ENCODE measurements at regions not wholly inside any gene's neighbourhood (a gene's known extent, or its start where the extent isn't known, plus 50 kb on each side); places are given as distances from the start of the nearest gene placed in this dataset.
A peak's percentile ranks its signal among the peaks of the same experiment; 100 is the strongest.

DNA sequence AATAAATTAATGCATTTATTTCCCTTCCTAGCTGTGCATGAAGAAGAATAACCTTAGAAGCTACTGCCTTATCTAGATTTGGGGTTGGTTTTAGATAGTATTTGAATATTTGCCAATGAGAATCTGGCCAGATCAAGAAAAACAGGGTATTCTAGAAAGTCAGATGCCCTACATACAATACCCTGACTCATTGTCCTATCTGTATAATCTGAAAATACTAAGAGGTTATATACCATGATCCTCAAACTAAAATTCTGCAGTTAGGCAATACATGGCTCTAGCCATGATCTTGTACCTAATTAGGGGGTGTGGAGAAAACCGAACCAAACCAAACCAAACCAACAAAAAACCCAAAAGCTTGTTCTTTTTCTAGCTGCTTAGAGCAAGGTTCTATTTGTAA is 240.4 kb upstream of the LYZL1 start:
- no peak for FAIRE-seq

GRCh38 chr10:29050081-29050480 is 238.8 kb upstream of the LYZL1 start:
- FAIRE-seq (no peak), DNase-seq (ENCODE audit: insufficient read length, low spot score) (no peak)

More for the DNA sequence above, 240.4 kb upstream of the LYZL1 start:
- no peak for DNase-seq (ENCODE audit: insufficient read length, low spot score)

DNA sequence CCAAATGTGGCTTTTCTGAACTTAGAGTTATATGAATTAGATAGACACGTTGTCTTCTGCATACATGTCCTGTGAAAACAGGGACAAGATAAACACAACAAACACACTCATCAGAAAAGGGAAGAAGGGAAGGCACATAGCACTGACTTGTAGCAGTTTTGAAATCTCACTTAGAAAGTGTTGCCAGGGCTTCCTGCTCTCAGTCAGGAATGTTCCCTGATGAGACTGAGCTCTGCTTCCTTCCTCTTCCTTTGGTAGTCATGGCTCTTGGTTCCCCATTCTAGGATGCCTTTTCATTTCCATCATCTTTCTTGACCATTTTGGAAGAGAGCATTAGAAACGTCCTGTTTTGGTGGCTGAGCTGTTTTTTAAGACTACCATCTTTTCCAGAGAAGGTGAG is 233.8 kb upstream of the LYZL1 start:
- no peak for DNase-seq (ENCODE audit: insufficient read length, low spot score)
- no peak for FAIRE-seq

GRCh38 chr10:29056729-29057128 is 232.1 kb upstream of the LYZL1 start:
- no peak for DNase-seq (ENCODE audit: insufficient read length, low spot score)

GRCh38 chr10:29057822-29058331 is 231.0 kb upstream of the LYZL1 start:
- DNase-seq (ENCODE audit: insufficient read length, low spot score) (no peak), FAIRE-seq (no peak)

More at GRCh38 chr10:29056729-29057128, 232.1 kb upstream of the LYZL1 start:
- FAIRE-seq = no peak

DNA sequence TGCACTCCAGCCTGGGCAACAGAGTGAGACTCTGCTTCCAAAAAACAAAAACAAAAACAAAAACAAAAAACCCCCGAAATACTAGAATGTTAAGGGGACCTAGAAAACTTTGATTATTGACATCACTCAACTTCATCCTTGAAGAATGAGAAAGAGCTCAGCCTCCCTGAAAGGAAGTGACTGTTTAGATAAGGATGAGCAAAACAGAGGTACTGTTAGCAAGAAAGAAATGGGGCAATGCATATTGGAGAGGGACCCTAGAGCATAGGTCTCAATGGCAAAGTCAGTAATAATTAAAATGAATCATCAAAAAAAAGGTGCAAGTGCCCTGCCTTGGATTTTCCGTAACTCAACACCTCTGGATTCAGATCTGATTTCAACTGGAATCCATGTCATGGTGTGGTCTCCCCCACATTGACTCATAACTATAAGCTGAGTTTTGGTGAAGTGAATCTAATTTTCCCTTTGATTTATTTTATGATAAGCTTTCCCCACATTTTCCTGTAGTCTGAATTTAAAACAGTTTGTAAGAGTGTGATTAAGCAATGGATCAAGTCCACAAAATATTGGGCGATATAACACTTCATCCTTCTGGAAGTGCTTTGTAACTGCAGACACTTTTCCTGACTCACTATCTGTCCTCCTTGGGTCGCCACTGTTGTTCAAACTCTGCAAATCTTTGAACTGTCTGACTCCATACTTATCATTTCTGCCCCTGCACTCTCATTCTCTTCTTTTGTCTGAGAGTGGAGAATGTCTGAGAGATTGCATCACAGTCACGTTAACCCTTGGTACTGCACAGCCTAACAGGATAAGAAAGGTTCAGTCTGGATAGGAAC is 224.8 kb upstream of the LYZL1 start:
- no peak for DNase-seq (ENCODE audit: insufficient read length, low spot score)
- FAIRE-seq = no peak

DNA sequence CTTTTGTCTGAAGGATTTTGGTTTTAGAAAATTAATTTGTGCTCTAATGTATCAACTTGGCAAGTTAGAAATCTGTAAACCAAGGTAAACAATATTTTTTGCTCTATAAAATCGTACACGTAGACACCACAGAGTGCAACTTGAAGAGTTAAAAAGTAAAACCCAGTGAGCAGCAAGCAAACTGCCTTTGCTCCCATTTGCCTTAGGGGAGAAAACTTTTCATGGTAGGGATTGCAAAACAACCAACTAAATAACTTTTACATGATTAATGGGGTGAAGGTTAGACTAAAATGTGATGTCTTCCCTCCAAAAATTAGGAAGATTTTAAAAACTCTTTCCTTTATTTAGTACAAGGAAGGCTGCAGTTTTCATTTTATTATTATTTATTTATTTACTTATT is 224.2 kb upstream of the LYZL1 start:
- DNase-seq (ENCODE audit: insufficient read length, low spot score) (no peak), FAIRE-seq (no peak)

DNA sequence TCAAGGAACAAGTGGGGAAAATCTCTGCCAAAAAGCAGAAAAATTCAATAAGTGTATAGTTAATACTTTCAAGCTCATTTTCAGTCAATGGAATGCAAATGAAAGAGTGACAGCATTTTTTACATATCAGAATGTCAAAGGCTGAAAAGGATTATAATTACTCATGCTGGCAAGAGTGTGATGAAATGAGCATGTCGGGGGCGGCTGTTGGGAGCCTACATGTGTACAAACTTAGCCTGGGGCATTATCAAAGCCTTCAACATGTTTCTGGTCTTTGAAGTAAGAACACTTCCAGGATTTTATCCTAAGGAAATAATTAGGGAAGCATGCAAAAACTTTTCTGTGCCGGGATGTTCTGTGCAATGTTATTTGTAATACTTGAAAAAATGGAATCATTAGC is 221.7 kb upstream of the LYZL1 start:
- no peak for FAIRE-seq
- DNase-seq (ENCODE audit: insufficient read length, low spot score) = peak; percentile 13

DNA sequence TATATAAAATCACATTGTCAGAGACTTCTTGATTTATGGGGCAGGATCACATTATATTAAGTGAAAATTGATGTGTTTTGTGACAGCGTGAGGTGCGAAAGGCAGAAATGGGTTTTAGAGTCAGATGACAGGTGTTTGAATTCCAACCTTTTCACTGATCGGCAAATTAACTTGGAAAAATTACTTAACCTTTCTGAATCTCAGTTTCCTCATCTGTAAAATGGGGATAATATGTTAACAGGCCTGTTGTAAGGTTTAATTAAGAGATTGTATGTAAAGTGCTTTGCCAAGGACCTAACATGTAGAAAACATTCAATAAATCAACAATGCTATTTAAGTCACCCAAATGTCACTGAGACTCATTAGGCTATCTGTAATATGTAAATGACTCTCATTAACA is 221.2 kb upstream of the LYZL1 start:
- FAIRE-seq (no peak), DNase-seq (ENCODE audit: insufficient read length, low spot score) (no peak)

- DNase-seq (ENCODE audit: insufficient read length, low spot score) (no peak), FAIRE-seq (no peak)
Observed at GRCh38 chr10:29068302-29068701, 220.6 kb upstream of the LYZL1 start.

DNA sequence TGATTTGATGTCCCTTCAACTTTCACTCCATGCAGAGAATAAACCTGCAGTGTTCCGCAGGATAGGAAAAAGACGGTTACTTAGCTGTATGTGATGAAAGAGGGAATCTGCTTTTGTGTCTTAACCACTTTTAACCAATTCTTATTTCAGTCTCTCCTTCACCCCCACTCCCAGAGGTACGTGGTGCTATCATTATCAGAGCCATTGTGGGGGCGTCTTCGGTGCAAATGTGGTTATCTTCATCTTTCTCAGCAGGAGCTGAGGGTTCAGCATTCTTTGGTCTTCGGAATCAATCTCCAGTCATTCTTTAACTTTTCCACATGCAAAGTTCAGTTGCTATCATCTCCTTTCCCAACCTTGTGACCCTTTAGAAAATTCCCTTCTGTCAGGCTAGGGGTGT is 219.9 kb upstream of the LYZL1 start:
- no peak for DNase-seq (ENCODE audit: insufficient read length, low spot score)
- FAIRE-seq = no peak

DNA sequence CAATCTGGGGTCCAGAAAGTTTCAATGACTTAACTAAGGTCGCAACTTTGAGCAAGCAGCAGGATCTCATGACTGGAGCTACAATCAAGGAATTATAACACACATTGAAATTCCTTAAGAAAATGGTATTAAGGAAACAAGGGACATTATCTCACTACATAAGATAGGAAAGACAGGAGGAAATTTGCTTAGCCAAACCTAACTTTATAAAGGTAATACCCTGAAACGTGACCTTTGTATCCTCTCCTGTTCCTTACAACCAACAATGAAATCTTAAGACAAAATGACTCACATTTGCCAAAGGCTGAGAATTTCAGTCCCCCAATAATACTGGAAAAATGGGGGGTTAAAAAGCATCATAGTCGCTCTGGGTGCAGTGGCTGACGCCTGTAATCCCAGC is 218.9 kb upstream of the LYZL1 start:
- FAIRE-seq (no peak), DNase-seq (ENCODE audit: insufficient read length, low spot score) (no peak)

DNA sequence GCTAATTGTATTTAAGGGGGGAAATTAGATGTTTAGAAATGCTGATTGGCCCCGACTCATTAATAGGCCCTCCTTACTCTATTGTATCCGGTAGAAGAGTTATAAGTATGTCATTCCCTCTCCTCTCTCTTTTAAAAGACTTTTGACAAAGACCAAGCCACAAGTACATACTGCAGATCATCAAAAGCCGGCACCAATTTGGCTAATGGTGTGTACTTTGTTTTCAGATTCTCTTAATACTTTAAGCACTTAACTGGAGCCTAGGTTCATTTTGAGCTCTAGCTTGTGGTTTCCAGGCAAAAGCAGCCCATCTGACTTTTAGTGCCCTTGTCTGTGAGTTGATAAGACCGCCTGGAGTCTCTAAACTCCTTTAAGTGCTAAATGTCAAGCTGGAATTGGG is 210.0 kb upstream of the LYZL1 start:
- DNase-seq (ENCODE audit: insufficient read length, low spot score) (no peak), FAIRE-seq (no peak)

- FAIRE-seq (no peak), DNase-seq (ENCODE audit: insufficient read length, low spot score) (no peak)
Observed at GRCh38 chr10:29081231-29081630, 207.6 kb upstream of the LYZL1 start.

GRCh38 chr10:29081951-29082685 is 206.8 kb upstream of the LYZL1 start:
- DNase-seq (ENCODE audit: insufficient read length, low spot score) (no peak), FAIRE-seq (no peak)

- no peak for DNase-seq (ENCODE audit: insufficient read length, low spot score)
- no peak for FAIRE-seq
Observed at GRCh38 chr10:29083096-29083495, 205.8 kb upstream of the LYZL1 start.

DNA sequence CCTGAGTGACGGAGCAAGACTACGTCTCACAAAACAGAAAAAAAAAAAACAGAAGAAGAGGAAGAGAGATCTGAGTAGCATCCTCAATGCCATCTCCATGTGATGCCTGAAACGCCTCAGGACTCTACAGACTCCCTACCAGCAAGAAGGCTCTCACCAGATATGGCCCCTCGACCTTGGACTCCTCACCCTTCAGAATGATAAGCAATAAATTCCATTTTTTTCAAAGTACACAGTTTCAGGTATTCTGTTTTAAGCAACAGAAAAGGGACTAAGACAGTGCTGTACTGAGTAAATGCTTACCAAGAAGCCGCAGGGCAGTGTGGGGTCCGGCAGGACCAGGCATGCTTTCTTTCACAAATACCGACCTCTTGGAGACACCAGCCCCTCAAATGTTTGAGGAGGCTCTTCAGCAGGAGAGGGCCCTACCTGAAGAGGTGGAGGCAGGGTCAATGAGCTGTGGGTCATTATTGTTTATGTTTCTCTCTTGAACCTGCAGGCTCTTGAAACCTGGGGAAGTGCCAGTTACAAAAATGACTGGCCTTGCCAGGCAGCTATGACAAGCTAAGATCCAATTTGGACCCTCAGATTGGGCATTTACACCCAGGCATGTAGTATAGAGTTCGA is 204.1 kb upstream of the LYZL1 start:
- FAIRE-seq = no peak
- DNase-seq (ENCODE audit: insufficient read length, low spot score) = no peak

GRCh38 chr10:29089091-29089490 is 199.8 kb upstream of the LYZL1 start:
- FAIRE-seq = no peak

GRCh38 chr10:29096303-29096824 is 192.5 kb upstream of the LYZL1 start:
- DNase-seq (ENCODE audit: insufficient read length, low spot score) = no peak
- no peak for FAIRE-seq

More at GRCh38 chr10:29089091-29089490, 199.8 kb upstream of the LYZL1 start:
- DNase-seq (ENCODE audit: insufficient read length, low spot score) = no peak

GRCh38 chr10:29098423-29098822 is 190.4 kb upstream of the LYZL1 start:
- DNase-seq (ENCODE audit: insufficient read length, low spot score) (no peak), FAIRE-seq (no peak)

DNA sequence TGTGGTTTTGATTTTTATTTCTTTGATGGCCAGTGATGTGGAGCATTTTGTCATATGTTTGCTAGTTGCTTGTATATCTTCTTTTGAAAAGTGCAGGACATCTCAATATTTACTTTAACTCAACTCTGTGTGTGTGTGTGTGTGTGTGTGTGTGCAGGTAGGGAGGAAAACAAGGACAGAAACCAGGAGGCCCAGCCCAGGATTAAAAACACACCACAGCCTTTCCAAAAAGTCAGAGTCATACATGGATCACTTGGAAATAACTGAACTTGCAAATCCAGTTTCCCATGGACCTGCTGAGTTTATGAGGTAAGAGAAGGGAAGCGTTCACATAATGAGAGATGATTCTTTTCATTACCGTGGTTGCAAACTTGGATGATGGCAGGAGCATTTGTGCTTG is 189.9 kb upstream of the LYZL1 start:
- DNase-seq (ENCODE audit: insufficient read length, low spot score) (no peak), FAIRE-seq (no peak)

Data from HTR-8/SVneo (cell line).